Stimulated activated CD8-positive, alpha-beta memory T cell treated with anti-CD3 and anti-CD28 coated beads, Interleukin-4, amount 100 ng/mL, for 1 hour (primary cell): ENCODE measurements at regions not wholly inside any gene's neighbourhood (a gene's known extent, or its start where the extent isn't known, plus 50 kb on each side); places are given as distances from the start of the nearest gene placed in this dataset.

Source experiments
- DNase-seq, 2 donors: peaks; one replicate each; pipeline ENCODE4 v3.0.0-alpha.2; 2020; ENCODE audit warnings: low read depth in 2 of 2, low spot score in 1 of 2

DNA sequence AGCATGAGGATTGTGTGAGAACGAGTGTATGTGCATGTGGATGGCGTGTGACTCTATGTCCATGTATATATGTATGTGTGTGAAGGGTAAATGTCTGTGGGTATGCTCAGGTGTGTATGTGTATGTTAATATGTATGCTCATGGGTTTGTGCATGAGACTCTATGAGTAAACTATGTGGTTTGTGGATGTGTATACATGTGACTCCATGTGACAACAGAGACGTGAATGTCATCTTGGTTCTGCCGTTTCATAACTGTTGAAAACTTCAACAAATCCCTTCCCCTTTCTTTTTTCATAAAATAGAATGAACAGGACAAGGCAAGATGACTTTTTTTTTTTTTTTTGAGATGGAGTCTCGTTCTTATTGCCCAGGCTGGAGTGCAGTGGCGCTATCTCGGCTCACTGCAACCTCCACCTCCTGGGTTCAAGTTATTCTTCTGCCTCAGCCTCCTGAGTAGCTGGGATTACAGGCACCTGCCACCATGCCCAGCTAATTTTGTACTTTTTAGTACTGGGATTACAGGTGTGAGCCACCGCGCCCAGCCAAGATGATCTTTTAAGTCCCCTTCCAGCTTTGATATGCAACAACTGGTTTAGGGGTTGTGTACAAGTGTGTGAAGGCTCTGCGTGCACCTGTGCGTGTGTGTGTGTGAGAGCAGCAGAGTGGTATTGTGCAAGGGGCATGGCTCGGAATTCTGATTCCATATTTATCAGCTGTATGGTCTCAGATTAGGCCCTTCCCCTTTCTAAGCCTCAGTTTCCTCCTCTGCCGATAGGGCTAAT lies 106.3 kb downstream of the EBNA1BP2 start:
- no peak for DNase-seq

DNA sequence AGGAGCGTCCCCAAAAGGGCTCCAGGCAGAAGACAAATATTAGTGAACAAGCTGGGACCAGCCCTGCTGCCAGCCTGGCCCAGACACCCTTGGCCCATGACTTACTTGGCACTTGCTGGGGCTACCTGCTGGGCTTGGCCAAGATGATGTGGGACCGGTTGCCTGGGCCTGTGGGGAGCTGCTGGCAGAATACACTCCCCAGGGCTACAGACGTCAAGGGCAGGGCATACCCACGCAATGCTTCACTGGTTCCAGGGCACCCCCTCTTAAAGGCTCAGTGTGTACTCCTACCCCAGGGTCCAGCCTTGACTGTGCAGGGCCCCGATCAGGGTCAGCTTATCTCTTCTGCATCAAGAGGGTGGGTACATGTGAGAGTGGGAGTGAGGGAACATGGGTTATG lies 106.5 kb upstream of the SLC2A1 start:
- DNase-seq: no peak

DNA sequence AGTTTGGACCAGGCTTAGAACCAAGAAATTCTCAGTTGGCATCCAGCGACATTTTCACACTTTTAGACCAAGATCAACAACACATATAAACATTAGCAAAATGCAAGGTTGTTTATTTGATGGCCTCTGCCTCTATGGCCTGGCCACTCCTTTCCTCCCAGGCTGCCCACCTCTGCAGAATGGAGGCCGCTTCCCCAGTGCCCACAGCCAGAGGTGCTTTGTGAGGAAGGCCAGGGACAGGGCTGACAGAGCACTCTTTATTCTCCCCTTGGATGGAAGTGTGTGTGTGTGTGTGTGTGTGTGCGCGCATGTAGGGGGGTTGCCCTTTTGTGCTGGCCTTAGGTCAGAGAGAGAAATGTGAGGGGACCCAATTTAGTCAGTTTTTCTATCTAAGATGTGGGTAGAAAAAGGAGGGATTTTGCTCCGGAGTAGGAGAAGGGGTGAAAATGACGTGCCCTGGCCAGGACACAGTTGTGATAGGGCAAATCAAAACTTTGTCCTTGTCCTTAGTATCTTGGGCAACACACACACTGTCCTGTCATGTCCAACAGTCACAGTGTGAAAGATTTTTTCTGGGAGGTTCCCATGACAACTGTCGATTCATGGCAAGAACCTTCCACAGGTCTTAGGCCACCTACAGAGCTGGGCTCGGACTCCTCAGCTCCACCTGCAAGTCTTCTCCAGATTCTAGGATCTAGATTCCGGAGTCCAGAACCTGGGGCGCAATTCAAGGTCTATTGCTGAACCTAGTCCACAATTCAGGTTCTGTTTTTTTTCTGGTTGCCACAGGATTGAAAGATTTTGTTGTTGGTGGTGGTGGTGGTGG lies 104.9 kb upstream of the SLC2A1 start:
- DNase-seq: no peak

DNA sequence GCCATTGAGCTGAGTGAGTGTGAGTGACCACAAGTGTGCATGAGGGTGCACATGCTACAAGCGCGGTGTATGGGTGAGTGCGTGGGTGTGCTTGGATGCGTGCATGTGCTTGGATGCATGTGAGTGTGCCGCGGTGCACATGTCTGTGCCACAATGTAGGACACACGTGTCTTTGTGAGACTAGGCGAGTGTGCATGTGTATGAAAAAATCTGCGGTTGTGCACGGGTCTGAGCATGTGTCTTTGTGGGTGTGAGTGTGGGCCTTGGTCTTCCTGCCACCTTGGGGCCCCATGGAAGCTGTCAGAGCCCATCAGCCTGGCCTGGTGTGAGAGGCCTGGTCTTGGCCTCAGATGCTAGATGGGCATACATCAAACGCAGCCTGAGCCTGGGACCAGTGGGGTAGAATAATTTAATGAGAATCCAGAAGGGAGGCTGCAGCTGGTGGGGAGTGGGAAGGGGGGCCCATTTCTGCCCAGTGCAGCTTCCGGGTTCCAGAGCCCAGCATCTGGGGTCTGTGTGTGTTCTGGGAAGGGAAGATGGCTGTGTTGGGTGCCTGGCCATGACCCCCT lies 103.9 kb upstream of the SLC2A1 start:
- DNase-seq: no peak

DNA sequence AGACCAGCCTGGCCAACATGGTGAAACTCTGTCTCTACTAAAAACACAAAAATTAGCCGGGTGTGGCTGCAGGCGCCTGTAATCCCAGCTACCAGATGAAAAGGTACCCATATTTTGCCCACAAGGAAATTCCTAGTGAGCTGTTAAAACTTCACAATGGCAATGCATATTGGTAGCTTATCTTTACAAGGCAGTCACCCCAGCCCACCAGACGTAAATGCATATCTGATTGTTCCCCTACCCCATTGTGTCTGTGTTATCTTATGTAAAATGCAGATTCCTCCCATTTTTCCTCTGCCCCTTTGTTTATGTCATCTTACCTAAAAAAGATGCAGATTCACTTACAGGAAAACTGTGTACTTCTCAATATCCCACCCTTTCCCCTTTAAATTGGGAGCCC lies 103.1 kb upstream of the SLC2A1 start:
- DNase-seq: no peak

DNA sequence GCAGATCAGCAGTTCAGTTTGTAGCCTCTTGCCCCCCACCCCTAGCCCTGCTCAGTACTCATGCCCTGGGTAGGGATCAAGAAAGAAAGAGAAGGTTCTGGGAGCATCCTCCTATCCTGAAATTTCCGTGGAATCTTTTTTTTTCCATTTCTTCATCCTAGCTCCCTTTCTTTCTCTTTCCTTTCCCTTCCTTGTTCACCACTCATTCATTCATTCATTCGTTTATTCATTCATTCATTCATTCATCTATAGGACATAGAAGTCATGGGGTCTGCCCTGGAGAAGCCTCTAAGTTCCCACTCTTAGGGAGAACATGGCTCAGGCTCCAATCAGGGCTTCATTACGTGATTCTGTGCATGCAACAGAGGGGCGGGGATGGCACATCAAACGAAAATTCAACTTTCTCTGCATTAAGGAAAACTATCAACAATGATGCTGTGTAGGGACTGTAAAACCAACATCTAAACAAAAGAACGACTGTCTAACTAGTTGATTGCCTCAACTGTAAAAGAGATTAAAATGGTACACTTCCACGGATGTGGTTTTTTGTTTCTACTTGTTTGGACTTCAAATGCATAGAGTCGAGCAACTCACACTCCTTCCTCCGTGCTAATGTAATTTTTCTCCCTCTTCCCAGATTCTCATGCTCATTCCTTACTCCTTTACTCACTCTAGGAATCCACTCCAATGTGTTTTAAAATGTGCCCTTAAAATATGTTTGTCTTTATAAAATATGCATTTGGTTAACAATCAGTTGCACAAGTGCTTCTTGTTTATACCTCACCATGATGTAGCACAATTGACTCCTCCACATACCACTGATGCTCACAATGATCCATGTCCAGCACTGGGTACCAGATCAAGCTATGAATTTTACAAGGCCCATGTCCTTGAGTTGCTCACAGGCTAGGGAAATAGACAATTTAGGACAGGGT lies 101.2 kb upstream of the SLC2A1 start:
- DNase-seq: no peak

DNA sequence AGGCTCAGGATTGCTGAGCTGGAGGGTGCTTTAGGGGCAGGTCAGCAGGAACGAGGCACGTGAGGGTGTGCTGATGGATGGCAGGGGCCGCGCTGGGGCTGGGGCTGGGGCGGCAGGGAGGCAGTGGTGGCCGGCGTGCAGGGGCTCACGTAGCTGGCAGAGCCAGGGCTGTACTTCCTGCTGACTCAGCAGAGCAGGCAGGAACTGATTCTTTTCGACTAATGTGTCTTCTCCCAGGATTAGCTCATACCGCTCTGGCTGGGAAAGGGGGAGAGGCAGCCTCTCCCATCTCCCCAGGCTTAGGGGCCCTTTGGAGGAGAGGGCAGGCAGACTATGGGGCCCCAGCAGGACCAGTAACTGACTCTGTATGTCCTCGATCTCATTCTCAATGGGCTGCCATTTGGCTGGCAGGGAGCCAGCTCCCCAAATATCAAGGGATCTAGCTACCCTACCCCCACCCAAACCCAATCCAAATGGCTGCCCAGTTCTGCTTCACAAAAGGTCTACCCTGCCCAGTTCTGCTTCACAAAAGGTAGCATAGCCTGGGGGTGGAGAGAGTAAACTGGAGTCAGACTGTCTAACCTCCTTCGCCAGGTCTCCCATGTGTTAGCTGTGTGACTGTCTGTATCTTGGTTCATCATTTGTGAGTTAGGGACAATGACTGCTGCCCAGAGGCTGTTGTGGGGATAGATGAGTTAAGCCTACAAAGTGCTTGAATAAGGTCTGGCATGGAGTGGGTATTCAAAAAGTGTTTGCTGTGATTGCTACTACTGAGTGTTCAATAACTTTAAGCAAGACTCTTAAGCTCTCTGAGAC lies 100.1 kb upstream of the SLC2A1 start:
- no peak for DNase-seq

DNA sequence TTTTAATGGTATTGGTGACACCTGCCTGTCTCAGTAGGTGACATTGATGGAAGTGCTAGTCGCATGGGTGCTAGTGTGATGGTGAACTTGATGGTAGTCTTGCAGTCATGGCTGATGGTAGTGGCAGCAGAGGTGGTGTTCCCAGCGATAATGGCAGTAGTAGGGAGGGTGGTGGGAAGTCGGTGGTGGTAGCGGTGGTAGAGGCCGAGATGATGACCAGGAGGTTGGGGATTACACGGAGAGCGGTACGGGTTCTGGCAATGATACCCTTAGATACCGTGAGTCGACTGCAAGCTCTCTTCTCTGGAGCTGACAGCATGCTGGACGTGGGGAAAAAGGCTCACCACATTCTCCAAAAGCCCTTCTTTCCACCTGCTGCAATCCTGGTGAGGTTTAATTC lies 99.4 kb upstream of the SLC2A1 start:
- DNase-seq: no peak

DNA sequence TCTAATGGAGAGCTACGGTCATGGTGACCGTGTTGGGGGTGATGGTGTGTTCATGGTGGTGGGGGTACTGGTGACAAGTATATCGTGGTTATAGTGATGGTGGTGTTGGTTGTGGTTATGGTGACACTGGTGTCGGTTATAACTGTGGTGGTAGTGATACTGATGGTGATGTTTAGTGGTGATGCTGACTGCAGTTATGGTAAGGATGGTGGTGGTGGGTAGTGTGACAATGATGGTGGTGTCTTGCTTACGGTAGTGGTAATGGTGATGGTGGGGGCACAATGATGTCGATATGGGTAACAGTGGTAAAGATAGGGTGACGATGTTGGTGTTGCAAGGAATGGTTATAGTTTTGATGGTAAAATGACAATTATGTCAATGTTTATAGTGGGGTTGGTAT lies 98.9 kb upstream of the SLC2A1 start:
- no peak for DNase-seq

DNA sequence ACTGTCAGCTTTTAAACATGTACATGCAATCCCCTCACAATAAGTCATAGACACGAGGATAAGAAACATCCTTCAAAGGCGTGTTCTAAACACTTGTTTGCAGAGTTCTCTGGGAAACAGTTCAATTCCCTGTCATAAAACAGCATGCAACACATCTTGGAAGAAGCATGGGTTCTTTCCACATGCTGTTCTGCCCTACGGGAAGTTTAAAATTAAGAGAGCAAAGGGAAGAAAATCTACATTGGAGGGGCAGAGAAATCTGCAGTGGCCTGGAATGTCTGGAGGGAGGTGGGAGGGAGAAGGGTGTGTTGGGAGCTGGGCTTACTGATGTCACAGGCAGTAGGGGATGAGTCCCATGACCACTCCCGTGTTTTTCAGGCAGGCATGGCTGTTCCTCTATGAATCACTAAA lies 98.3 kb upstream of the SLC2A1 start:
- DNase-seq: no peak

DNA sequence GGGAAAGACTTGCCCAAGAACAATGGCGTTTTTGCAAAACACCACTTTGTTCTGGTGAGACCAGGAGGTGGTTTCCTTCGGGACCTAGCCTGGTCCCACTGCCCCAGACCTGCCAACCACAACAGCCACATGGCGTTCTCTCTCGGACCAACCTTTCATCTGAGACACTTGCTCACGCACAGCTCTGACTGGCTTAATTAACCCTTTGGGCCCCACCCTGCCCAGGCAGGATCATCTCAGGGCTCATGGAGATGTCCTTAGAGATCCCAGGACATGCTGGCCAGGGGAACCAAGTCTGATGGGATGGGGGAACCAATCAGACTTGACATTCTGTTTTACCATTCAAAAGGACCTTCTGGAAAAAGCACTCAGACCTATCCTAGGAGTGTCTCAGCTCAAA lies 97.8 kb upstream of the SLC2A1 start:
- no peak for DNase-seq

DNA sequence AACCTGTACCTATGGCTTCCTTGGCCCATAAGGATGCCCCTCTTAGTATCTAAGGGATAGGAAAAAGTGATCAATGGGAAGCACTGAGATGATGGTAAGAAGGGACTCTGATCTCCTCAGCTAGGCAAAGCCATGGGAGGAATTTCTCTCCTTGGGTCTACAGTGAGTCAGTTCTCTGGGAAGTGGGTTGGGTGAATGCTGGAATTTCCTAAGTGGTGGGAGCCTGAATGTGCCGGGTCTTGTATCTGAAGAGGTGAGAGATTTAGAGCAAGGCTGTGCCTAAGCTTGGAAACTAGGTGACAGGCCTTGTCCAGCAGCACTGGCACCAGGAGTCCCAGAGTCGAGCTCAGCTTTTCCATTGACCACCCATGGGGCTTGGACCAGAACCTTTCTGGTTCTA lies 96.3 kb upstream of the SLC2A1 start:
- no peak for DNase-seq

DNA sequence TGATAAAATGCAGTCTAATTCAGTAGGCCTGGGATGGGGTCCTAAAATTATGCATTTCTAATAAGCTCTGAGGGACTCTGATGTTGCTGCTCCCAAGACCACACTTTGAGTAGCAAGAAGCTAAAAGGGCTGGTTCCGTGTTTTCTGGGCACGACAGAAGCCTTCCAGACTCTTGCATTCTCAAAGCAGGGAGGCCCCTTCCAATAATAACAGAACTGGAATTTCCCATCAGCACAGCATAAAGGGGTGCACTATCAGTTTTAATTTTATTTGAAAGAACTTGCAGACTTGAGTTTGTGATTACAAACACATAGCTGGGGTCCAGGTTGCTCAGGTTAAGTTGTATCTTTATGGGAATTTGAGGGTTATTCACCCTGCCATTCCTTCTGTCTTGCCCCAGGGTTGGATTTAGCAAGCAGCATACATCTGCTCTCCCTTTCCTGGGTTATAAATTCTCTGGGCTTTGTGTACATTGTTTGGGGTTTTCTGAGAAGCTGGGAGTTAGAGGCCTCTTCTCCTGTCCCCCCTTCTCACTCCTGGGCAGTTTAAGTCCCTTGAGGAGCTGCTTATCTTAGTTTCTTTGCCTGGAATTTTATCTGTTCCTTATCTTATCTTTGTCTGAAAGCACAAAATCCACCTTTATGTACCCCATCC lies 94.2 kb upstream of the SLC2A1 start:
- no peak for DNase-seq

DNA sequence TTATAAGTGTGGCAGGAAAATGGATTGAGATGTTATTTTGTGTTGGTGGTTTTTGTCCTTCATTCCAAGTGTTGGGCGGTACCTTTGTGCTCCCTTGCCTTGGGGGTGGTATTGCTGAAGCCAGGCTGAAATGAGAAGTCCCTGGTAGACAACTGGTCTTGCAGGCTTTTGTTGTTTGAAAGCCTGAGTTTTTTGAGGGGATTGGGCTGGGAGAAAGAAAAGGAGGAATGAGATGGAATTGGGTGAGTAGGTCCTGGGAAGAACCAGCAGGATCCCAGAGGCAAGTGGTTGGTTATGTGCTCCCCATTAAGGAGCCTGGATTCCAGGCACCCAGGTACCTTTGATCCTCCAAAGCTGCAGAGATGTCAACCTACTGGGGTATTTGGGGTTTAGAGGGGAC lies 93.7 kb upstream of the SLC2A1 start:
- no peak for DNase-seq

DNA sequence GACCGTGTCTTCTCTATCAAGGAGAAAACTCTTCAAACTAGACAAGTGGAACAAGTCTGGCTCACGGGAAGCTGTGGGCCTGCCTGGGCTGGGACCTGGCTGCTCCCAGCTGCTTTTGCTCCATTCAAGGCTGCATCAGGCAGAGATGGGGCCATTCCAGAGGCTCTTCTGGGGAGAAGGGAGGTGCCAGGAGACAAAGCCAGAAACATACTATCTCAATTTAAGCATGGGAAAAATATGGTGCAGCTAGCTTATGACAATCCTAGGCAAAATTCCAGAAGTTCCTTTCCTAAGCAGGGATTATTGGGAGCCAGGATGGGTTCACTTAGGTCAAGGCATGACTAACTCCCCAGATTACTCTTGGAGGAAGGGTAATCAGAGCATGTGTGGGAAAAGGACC lies 90.8 kb upstream of the SLC2A1 start:
- DNase-seq: no peak

DNA sequence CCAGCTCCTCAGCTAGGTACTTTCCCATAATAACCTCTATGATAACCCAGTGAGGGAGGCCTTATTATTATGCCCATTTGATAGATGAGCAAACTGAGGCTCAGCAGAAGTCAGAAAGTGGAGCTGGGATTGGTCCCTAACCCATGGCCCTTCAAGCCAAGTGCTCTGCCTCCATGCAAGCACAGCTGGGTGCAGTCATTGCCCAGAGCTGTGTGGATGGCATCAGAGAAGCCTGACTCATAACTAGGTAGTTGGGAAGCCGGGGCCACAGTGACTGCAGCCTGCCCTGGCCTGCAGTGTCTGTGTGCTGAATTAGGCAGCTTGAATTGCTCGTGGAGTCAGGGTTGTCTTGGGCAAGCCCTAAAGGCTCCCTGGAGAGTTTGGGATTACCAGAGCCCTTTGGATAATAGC lies 89.9 kb upstream of the SLC2A1 start:
- DNase-seq: no peak

DNA sequence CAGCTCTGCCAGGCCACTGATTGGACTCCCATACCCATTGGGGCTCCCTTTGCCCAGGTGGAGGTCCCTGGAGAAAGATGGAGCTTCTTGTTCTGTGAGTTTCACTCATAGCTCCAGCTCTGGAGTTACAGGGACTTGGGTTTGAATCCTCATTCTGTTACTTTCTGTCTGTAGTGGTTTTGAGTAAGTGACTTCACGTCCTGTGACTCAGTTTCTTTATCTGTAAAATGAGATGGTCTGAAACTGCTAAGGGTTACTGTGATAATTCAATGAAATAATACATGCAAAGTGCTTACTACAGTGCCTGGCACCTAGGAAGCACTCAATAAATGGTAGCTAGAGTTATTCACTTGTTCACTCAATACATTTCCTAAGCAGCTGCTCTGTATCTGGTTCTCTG lies 88.5 kb upstream of the SLC2A1 start:
- DNase-seq: no peak

DNA sequence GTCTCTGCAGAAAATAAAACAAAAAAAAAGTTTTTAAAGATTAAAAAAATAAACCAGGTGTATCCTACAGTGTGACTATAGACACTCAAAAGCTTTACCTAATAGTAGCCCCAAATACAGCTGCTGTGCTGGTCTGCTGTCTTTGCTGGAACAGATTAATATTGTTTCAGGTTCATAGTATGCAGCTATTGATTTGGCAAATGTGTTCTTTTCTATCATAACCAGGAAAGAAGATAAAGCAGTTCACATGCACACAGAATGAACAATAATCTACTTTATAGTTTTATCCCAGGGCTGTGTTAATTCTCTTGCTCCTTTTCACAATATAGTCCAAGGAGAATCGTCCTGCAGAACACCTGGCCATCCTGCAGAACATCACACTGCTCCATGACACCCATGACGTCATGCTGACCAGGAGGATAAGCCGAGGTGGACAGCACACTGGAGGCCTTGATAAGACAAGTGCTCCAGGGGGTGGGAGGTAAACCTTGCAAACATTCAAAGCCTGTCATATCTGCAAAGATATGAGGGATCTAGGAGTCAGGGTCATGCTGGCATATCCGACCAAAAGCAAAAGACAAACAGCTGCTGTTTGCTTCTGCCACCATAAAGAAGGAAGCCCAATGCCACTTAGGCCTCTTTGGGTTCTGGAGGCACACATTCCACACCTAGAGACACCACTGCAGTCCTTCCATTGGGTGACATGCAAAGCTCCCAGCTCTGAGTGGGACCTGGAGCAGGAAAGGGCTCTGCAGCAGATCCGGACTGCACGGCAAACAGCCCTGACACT lies 86.1 kb upstream of the SLC2A1 start:
- no peak for DNase-seq

DNA sequence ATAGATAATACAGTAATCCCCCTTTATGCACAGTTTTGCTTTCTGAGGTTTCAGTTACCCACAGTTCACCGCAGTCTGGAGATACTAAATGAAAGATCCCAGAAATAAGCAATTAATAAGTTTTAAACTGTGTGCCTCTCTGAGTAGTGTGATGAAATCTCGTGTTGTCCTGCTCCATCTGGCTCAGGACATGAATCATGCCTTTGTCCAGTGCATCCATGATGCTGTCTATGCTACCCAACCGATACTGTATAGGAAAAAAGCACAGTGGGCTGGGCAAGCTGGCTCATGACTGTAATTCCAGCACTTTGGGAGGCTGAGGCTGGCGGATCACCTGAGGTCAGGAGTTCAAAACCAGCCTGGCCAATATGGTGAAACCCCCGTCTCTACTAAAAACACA lies 85.0 kb upstream of the SLC2A1 start:
- DNase-seq: no peak
